Progenitor cell of endocrine pancreas (in vitro differentiated cells): ENCODE measurements at regions not wholly inside any gene's neighbourhood (a gene's known extent, or its start where the extent isn't known, plus 50 kb on each side); places are given as distances from the start of the nearest gene placed in this dataset.

Experiments
- DNase-seq: peaks from one replicate; pipeline ENCODE4 v3.0.0; 2021; ENCODE audit warnings: low spot score; ENCODE audit not compliant: unreplicated experiment
- H3K27ac Mint-ChIP-seq: 2 replicates; pipeline ENCODE4 v1.8.0; 2021; ENCODE audit warnings: mild to moderate bottlenecking, moderate library complexity, mixed read lengths
- H3K27me3 Mint-ChIP-seq: 2 replicates; pipeline ENCODE4 v1.8.0; 2021; ENCODE audit warnings: mixed read lengths
- H3K36me3 Mint-ChIP-seq: 2 replicates; pipeline ENCODE4 v1.8.0; 2022; ENCODE audit warnings: mixed read lengths; ENCODE audit not compliant: insufficient read depth
- H3K4me1 Mint-ChIP-seq: 2 replicates; pipeline ENCODE4 v1.8.0; 2021; ENCODE audit warnings: low read depth, mixed read lengths
- H3K4me3 Mint-ChIP-seq: 2 replicates; pipeline ENCODE4 v1.8.0; 2021; ENCODE audit warnings: low read depth, mild to moderate bottlenecking, moderate library complexity, mixed read lengths
- H3K9me3 Mint-ChIP-seq: 2 replicates; pipeline ENCODE4 v1.8.0; 2021; ENCODE audit warnings: low read depth, mixed read lengths
- CTCF ChIP-seq: fragments of 200-600 bp; sonication (generic); IDR thresholded peaks from one replicate; pipeline ENCODE4 v1.5.0; 2021; ENCODE audit warnings: antibody characterized with exemption, mild to moderate bottlenecking; ENCODE audit not compliant: unreplicated experiment

GRCh38 chr3:106364477-106364876 lies 495.7 kb upstream of the CBLB start:
- H3K27ac Mint-ChIP-seq, result no peak overlapping the region
- no peak for TF ChIP-seq CTCF
- no peak for DNase-seq
- H3K4me1 Mint-ChIP-seq, result no peaks in the 10 kb centered on the region
- no peak overlapping the region for H3K4me3 Mint-ChIP-seq
- H3K36me3 Mint-ChIP-seq, result no peaks in the 10 kb centered on the region
- no peaks in the 10 kb centered on the region for H3K27me3 Mint-ChIP-seq
- H3K9me3 Mint-ChIP-seq, result no peaks in the 10 kb centered on the region

- Mint-ChIP-seq H3K36me3 (no peaks in the 10 kb centered on the region), H3K4me1 (no peaks in the 10 kb centered on the region), H3K4me3 (no peak overlapping the region), H3K27me3 (no peaks in the 10 kb centered on the region), H3K27ac (no peak overlapping the region), H3K9me3 (no peaks in the 10 kb centered on the region)
- no peak for TF ChIP-seq CTCF
- DNase-seq, result no peak
Measured at GRCh38 chr3:106365061-106365691, 496.4 kb upstream of the CBLB start.

- no peaks in the 10 kb centered on the region for H3K9me3 Mint-ChIP-seq
Measured at GRCh38 chr3:106366352-106366751, 497.5 kb upstream of the CBLB start.

GRCh38 chr3:106367496-106367895 lies 498.7 kb upstream of the CBLB start:
- Mint-ChIP-seq H3K27ac (no peak overlapping the region), H3K36me3 (no peaks in the 10 kb centered on the region), H3K4me1 (no peaks in the 10 kb centered on the region), H3K27me3 (no peaks in the 10 kb centered on the region), H3K9me3 (no peaks in the 10 kb centered on the region), H3K4me3 (no peak overlapping the region)
- DNase-seq, result no peak
- TF ChIP-seq CTCF, result no peak

More at GRCh38 chr3:106366352-106366751, 497.5 kb upstream of the CBLB start:
- DNase-seq, result no peak
- H3K27me3 Mint-ChIP-seq, result no peaks in the 10 kb centered on the region
- no peaks in the 10 kb centered on the region for H3K4me1 Mint-ChIP-seq
- no peak overlapping the region for H3K27ac Mint-ChIP-seq
- no peaks in the 10 kb centered on the region for H3K36me3 Mint-ChIP-seq
- H3K4me3 Mint-ChIP-seq, result no peak overlapping the region
- TF ChIP-seq CTCF, result no peak

GRCh38 chr3:106371221-106371970 lies 502.6 kb upstream of the CBLB start:
- TF ChIP-seq CTCF, result no peak
- Mint-ChIP-seq H3K27me3 (no peaks in the 10 kb centered on the region), H3K4me3 (no peak overlapping the region), H3K36me3 (no peaks in the 10 kb centered on the region), H3K4me1 (no peaks in the 10 kb centered on the region), H3K9me3 (no peaks in the 10 kb centered on the region), H3K27ac (no peak overlapping the region)
- DNase-seq, result no peak
